Islet of Langerhans (tissue), 1 donor: ENCODE measurements at regions not wholly inside any gene's neighbourhood (a gene's known extent, or its start where the extent isn't known, plus 50 kb on each side); places are given as distances from the start of the nearest gene placed in this dataset.

ENCODE experiments used
- FAIRE-seq: peaks from one replicate; lab custom pipeline; 2011; peaks lifted over from hg19 to GRCh38; lab: Jason Lieb, UNC

- FAIRE-seq, result peak; percentile 79
Observed at GRCh38 chr5:167573370-167574127, 717.9 kb upstream of the WWC1 start.

DNA sequence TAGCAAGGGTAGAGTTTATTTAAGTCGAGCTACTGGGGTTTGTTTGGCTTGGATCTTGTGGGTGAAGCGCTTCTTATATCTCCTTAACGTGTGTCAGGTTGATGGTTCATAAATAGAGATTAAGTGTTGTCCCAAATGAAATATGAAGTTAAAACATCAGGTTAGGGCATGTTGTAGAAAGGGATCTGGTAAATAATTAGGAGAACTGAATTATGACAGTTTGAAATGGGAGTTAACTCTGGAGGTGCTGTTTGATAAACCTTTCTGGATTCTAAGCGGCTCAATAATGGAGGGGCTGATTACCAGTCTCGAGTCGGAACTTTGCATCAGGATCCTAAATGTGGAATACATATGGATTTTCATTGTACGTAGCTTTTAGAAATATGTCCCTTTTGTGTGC, 717.0 kb upstream of the WWC1 start:
- no peak for FAIRE-seq

DNA sequence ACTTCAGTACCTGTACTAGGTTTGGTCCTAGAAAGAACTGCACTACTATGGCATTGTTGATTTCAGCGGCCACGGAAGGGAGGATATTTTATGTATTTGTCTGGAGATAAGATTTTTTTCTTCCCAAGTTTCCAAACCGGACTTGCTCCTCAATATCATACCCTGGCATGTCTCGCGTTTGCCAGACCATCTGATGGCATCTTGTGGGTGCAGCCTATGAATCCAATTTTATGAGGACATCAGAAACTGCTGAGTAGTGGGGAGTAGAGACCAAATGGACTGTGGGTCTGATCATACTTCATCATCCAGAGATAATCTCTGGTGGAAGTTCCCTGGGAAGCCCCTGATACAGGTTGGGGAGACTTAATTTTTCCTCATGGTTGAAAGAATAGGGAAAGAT, 716.1 kb upstream of the WWC1 start:
- no peak for FAIRE-seq

GRCh38 chr5:167576126-167576525, 715.3 kb upstream of the WWC1 start:
- FAIRE-seq, result no peak

GRCh38 chr5:167576897-167577296, 714.5 kb upstream of the WWC1 start:
- FAIRE-seq, result no peak

DNA sequence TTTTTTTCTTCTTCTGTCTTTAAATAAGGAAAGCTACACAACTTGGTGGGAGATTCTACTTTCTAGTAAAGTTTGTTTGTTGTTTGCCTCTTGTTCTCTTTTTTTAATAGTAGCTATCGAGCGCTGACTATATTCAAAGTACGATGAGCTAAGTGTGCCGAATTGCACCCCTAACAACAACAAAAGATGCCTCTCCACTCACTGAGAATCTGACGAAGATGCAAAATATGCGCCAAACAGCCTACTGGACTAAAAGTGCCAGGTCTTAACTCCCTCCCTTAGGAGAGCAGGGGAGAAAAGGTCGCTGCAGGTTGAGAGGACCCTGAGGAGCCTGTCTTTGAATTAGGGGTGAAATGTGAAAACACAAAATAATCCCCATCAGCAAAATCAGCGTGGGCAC, 713.8 kb upstream of the WWC1 start:
- FAIRE-seq, result no peak

DNA sequence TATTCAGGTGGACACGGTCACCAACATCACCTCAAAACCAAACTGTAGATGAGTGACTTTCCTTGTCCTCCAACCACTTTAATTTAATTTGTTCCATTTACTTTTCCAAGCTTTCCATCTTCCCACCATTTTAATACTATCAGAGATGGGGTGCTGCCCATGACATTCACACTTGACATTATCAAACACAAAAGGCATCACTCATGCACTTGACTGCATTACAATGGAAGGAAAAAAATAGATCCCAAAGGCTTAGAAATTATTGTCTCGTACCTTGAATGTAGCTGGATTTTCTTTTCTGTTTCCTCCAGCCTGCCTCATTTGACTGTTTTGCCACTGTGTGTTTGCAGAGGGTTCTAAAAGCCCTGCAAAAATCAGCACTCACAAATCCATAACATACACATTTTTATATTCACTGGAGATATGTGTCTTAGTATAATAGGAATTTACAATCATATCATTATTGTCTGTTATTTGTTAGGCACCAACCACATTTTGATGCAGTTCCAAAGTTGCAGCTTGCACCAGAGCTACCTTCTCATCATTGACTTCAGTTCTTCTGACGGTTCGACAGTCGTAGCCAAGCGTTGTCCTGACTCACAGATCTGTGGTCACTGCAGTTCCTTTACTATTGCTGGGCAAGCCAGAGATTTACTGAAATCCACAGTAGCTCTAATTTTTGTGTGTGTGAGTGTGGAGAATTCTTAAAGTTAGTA, 712.3 kb upstream of the WWC1 start:
- no peak for FAIRE-seq

DNA sequence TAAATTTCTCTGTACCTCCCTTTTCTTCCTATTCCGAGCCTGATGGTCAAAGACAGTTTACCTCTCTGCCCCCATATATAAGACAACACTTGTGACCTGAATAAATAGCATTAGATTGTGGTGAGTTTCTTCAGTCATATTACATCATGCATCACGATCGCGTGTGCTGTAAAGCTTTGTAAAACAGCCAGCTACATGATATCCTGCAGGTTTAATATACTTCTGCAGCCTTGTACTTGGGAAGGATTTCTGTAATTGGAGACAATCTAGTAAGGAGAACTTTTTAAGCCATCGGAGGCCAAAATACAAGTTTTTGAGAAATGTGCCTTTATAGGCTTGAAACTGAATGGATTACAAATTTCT, 711.8 kb upstream of the WWC1 start:
- no peak for FAIRE-seq

DNA sequence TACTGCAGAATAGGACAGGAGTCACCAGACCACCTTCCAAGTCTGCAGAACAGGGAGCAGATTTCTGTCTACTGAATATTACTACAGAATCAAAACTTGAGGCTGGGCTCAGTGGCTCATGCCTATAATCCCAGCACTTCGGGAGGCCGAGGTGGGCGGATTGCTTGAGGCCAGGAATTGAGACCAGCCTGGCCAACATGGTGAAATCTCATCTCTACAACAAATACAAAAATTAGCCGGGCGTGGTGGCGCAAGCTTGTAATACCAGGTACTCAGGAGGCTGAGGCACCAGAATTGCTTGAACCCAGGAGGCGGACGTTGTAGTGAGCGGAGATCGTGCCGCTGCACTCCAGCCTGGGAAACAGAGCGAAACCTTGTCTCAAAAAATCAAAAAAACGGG, 710.8 kb upstream of the WWC1 start:
- no peak for FAIRE-seq

GRCh38 chr5:167582283-167582682, 709.2 kb upstream of the WWC1 start:
- peak; percentile 94 for FAIRE-seq

DNA sequence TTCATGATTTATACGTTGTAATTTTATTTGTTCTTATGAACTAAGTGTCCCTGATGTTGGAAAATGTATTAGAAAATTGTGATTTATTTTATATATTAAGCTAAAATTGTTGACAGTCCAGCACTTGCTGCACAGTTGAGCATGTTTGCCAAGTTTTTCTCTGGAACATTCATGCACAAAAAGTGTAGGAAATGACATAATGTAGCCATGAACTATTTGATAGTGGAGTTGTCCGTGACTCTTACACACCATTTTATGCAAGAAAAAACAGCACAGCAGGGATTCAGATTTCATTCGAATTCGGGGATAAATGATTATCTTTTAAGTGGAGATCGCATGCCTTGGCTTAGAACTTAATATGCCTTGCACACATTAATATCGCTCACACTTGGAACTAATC, 708.6 kb upstream of the WWC1 start:
- peak; percentile 53 for FAIRE-seq

DNA sequence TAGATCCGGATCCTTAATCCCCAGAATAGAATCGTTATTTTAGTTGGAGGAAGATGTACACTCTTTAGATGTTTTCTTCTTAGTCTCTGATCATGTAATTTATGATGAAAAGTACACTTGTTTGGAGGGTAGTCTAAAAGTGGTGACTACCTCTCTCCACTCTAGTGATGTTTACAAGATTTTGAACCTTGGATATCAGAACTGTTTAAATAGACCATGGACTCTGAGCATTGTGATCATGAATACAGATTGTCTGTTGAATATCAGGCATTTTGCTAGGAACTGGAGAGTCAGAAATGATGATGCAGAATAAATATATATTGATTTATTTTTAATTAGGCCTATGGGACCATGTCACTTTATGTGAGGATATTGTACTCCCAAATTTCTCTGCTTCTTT, 706.3 kb upstream of the WWC1 start:
- no peak for FAIRE-seq

DNA sequence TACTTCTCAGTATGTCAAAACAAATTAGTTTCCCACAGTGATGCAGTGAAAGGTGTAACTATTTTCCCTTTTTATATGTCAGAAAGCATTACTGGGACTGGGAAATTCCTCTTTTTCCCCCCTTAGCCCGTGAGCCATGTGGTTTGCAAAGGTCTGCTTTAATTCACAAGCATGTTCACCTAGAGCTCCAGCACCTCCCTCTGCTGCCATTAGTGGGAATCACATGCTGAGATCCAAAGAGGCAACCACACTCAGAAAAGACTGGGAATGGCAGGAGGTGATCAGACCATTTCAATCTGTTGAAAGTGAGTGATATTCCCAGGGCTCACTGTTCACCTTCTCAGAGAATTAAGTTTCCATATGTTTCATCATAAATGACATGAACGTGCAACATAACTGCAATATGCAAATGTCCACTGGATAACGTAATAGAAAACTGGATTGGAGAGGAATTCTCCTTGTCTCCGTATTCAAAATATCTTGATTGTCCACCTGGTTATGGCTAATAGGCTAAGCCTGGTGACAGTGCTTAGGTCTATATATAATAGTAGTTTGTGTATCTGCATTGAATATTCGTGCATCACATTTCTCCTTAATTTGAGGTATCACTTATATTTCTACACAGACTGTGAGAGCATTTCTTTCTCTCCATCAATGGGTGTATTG, 703.5 kb upstream of the WWC1 start:
- FAIRE-seq, result peak; percentile 86

- no peak for FAIRE-seq
Observed at GRCh38 chr5:167592114-167592513, 699.3 kb upstream of the WWC1 start.

DNA sequence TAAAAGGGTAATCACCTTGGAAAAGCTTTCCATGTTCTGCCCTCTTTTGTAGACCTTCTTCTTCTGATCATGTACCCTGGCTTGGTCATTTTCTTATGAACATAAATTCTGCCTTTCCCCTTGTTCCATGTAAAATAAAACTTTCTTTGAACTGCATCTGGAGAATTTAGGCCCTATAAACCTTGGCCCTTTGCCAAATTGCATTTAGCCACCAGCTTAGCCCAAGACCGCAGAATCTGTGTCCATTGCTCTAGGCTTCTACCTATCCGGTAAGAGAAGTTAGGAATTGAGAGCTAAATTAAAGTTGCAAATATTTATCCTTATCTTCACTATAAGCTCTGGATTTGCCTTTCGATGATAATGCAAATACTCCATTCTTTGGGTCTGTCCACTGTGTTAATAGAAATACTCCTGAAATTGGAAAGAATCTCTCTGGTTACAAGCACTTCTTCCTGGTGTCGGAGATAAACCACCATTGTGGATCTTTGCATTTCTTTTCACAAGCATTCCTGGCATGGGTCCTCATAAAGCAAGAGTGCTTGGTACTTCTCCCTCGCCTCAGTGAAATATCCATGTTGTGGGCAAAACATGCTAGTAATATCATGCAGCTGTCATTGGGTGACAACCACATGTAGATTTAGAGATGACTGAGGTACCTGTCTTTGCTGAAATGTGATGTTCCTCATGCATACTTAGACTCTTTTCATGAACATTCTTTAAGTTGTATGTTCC, 698.0 kb upstream of the WWC1 start:
- FAIRE-seq, result no peak

- FAIRE-seq, result no peak
Observed at GRCh38 chr5:167594061-167594435, 697.4 kb upstream of the WWC1 start.

GRCh38 chr5:167594750-167595149, 696.7 kb upstream of the WWC1 start:
- FAIRE-seq, result no peak

DNA sequence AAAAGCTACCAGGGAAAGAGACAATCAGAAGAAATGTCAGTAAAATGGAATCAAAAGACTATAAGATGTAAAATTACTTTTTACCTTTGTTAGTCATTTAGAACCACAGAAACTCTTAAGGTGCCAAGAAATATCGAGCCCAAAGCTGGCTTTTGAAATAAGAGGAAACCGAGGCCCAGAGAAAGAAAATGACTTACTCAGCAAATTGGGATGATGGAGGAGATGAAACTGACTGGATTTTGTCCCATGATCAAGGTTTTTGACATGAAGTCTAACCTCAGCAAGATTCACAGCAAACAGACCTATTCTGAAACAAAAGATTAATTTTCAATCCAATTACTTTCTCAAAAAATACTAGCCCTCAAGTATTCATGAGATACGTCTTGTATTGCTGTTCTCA, 696.2 kb upstream of the WWC1 start:
- FAIRE-seq, result no peak

GRCh38 chr5:167598166-167598565, 693.3 kb upstream of the WWC1 start:
- no peak for FAIRE-seq

DNA sequence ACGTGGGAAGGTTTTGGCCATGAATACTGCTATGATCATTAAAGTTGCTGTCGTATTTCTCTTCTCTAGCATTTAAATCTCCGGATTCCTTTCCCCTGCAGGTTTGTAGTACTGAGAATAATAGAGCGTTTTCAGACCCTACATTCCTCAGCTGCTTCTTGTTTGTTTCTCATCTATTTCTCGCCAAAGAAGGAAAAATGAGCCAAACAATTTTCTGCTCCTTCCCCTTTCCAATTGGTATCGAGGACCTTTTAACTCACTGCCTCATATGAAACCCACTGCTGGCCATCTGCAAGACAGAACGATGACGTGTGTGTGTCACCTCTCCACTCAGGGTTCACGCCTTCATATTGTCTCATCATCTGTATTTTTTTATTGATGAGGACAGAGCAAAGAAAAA, 689.4 kb upstream of the WWC1 start:
- no peak for FAIRE-seq

- FAIRE-seq, result no peak
Observed at GRCh38 chr5:167603135-167603534, 688.3 kb upstream of the WWC1 start.

GRCh38 chr5:167608390-167609272, 682.8 kb upstream of the WWC1 start:
- FAIRE-seq, result no peak
